Common myeloid progenitor, CD34-positive (primary cell): ENCODE measurements at regions not wholly inside any gene's neighbourhood (a gene's known extent, or its start where the extent isn't known, plus 50 kb on each side); places are given as distances from the start of the nearest gene placed in this dataset.

Experiments used
- CTCF ChIA-PET: fragments of 350-600 bp; sonication (Branson Sonifier 250); formaldehyde crosslinking; loops from one replicate; lab custom pipeline; 2021; ENCODE audit warnings: antibody characterized with exemption; lab: Charles Lee
- POLR2A ChIA-PET: fragments of 350-600 bp; sonication (Branson Sonifier 250); formaldehyde crosslinking; loops from one replicate; lab custom pipeline; 2021; ENCODE audit warnings: antibody characterized with exemption; lab: Charles Lee
- DNase-seq, 3 donors: peaks; one replicate each; pipeline versions ENCODE4 v3.0.0 to v3.0.0-alpha.2; 2013
- H3K27ac ChIP-seq, 2 experiments: 1 replicate in 1 of 2; 2 replicates in 1 of 2; pipeline ENCODE4 v1.7.0; 2013; ENCODE audit warnings: inconsistent platforms in 2 of 2, low read length in 2 of 2, mild to moderate bottlenecking in 2 of 2, low read depth in 1 of 2, moderate library complexity in 1 of 2; ENCODE audit not compliant: severe bottlenecking in 2 of 2, insufficient read depth in 1 of 2, poor library complexity in 1 of 2
- H3K27me3 ChIP-seq, 5 experiments: replicated peaks in 2 of 5; 1 replicate in 3 of 5; 2 replicates in 2 of 5; pipeline versions ENCODE4 v1.6.1 to v1.7.0; 2013; ENCODE audit warnings: low read length in 4 of 5, mild to moderate bottlenecking in 2 of 5, moderate library complexity in 2 of 5, inconsistent platforms in 1 of 5; ENCODE audit not compliant: insufficient read depth in 5 of 5, control insufficient read depth in 4 of 5
- H3K36me3 ChIP-seq, 4 experiments: 1 replicate in 2 of 4; 2 replicates in 2 of 4; pipeline versions ENCODE4 v1.6.1 to v1.7.0; 2013; ENCODE audit warnings: low read length in 3 of 4, control low read depth in 1 of 4, mild to moderate bottlenecking in 1 of 4; ENCODE audit not compliant: control insufficient read depth in 4 of 4, insufficient read depth in 4 of 4
- H3K4me1 ChIP-seq, 4 experiments: 1 replicate in 3 of 4; 2 replicates in 1 of 4; pipeline versions ENCODE4 v1.6.1 to v1.7.1; 2013; ENCODE audit warnings: low read length in 3 of 4, mild to moderate bottlenecking in 3 of 4, control low read depth in 1 of 4, inconsistent platforms in 1 of 4, moderate library complexity in 1 of 4; ENCODE audit not compliant: control insufficient read depth in 4 of 4, insufficient read depth in 4 of 4; ENCODE audit errors: control extremely low read depth in 1 of 4
- H3K4me3 ChIP-seq, 7 experiments: 1 replicate in 4 of 7; 2 replicates in 3 of 7; pipeline versions ENCODE4 v1.5.1 to v1.7.0; 2013; ENCODE audit warnings: mild to moderate bottlenecking in 7 of 7, low read length in 6 of 7, moderate library complexity in 6 of 7, inconsistent platforms in 2 of 7, low read depth in 2 of 7, control low read depth in 1 of 7; ENCODE audit not compliant: insufficient read depth in 4 of 7, control insufficient read depth in 1 of 7; ENCODE audit errors: extremely low read depth in 1 of 7
- H3K9me3 ChIP-seq, 5 experiments: 1 replicate in 4 of 5; 2 replicates in 1 of 5; pipeline versions ENCODE4 v1.6.1 to v1.7.1; 2013; ENCODE audit warnings: low read length in 4 of 5, mild to moderate bottlenecking in 2 of 5, inconsistent platforms in 1 of 5, low read depth in 1 of 5, moderate library complexity in 1 of 5; ENCODE audit not compliant: control insufficient read depth in 4 of 5, insufficient read depth in 2 of 5; ENCODE audit errors: control extremely low read depth in 1 of 5
- WGBS: methylation state at CpG from one replicate; pipeline ENCODE4 v1.1.5; 2013; ENCODE audit not compliant: insufficient coverage; 5-methylcytosine and 5-hydroxymethylcytosine counted together

- no peaks in the 10 kb centered on the region for H3K36me3 ChIP-seq
- WGBS: no CpG with 5 or more reads among the region's 1 CpG
- ChIA-PET CTCF (no interaction called here), POLR2A (no interaction called here)
- no peak for DNase-seq
- H3K4me1 ChIP-seq: no peaks in the 10 kb centered on the region
- no peak overlapping the region for H3K4me3 ChIP-seq
- H3K27me3 ChIP-seq: peaks cover 0 to 3% (median 0%) of the 10 kb centered on the region in 5 experiments
- no peak overlapping the region for H3K27ac ChIP-seq
- H3K9me3 ChIP-seq: peaks cover 0 to 2% (median 0%) of the 10 kb centered on the region in 5 experiments
Measured at GRCh38 chr3:190252080-190252479, 70.2 kb downstream of the CLDN1 start.

GRCh38 chr3:190249414-190249813, 72.8 kb downstream of the CLDN1 start:
- Histone ChIP-seq H3K27ac (no peak overlapping the region), H3K4me3 (no peak overlapping the region), H3K4me1 (no peaks in the 10 kb centered on the region), H3K27me3 (peaks cover 0 to 3% (median 0%) of the 10 kb centered on the region in 5 experiments), H3K36me3 (no peaks in the 10 kb centered on the region), H3K9me3 (peaks cover 0 to 16% (median 6%) of the 10 kb centered on the region in 5 experiments)
- DNase-seq: no peak
- CTCF ChIA-PET: interaction anchor here (1.5 kb wide), 1 partner anchor 11 kb away, joined by 3 read pairs; no protein-coding TSS in a partner anchor
- POLR2A ChIA-PET: no interaction called here
- WGBS: 90% methylated on average over 2 of the region's 2 CpGs

- ChIA-PET POLR2A (no interaction called here), CTCF (no interaction called here)
- WGBS: no CpG with 5 or more reads among the region's 2 CpGs
Measured at GRCh38 chr3:190242147-190242546, 80.1 kb downstream of the CLDN1 start.

GRCh38 chr3:190239325-190239724, 82.9 kb downstream of the CLDN1 start:
- CTCF ChIA-PET: interaction anchor here (1.1 kb wide), 1 partner anchor 15 kb away, joined by 3 read pairs; no protein-coding TSS in a partner anchor
- H3K4me1 ChIP-seq: no peaks in the 10 kb centered on the region
- H3K36me3 ChIP-seq: no peaks in the 10 kb centered on the region
- peaks cover 0 to 13% (median 5%) of the 10 kb centered on the region in 5 experiments for H3K9me3 ChIP-seq
- peaks cover 0 to 3% (median 0%) of the 10 kb centered on the region in 5 experiments for H3K27me3 ChIP-seq
- no peak overlapping the region for H3K4me3 ChIP-seq
- 83% methylated on average over 2 of the region's 2 CpGs for WGBS
- POLR2A ChIA-PET: no interaction called here
- DNase-seq: no peak
- no peak overlapping the region for H3K27ac ChIP-seq

More at GRCh38 chr3:190242147-190242546, 80.1 kb downstream of the CLDN1 start:
- H3K9me3 ChIP-seq: peaks cover 0 to 27% (median 11%) of the 10 kb centered on the region in 5 experiments
- H3K36me3 ChIP-seq: no peaks in the 10 kb centered on the region
- no peaks in the 10 kb centered on the region for H3K4me1 ChIP-seq
- H3K27me3 ChIP-seq: no peaks in the 10 kb centered on the region
- no peak for DNase-seq
- H3K27ac ChIP-seq: no peak overlapping the region
- H3K4me3 ChIP-seq: no peak overlapping the region

GRCh38 chr3:190238871-190239270, 83.4 kb downstream of the CLDN1 start:
- peaks cover 0 to 3% (median 0%) of the 10 kb centered on the region in 5 experiments for H3K27me3 ChIP-seq
- ChIA-PET POLR2A (no interaction called here), CTCF (interaction anchor here (1.1 kb wide), 1 partner anchor 14 kb away, joined by 3 read pairs; no protein-coding TSS in a partner anchor)
- no peak overlapping the region for H3K27ac ChIP-seq
- no peak for DNase-seq
- WGBS: 100% methylated on average over 5 of the region's 5 CpGs
- H3K36me3 ChIP-seq: no peaks in the 10 kb centered on the region
- H3K4me3 ChIP-seq: no peak overlapping the region
- peaks cover 0 to 13% (median 5%) of the 10 kb centered on the region in 5 experiments for H3K9me3 ChIP-seq
- no peaks in the 10 kb centered on the region for H3K4me1 ChIP-seq

- WGBS: 90% methylated on average over 2 of the region's 3 CpGs
- CTCF ChIA-PET: no interaction called here
Measured at GRCh38 chr3:190234621-190235020, 87.6 kb downstream of the CLDN1 start.

GRCh38 chr3:190229632-190230424, 92.4 kb downstream of the CLDN1 start:
- Histone ChIP-seq H3K27ac (no peak overlapping the region), H3K36me3 (no peaks in the 10 kb centered on the region), H3K4me1 (peaks cover 4 to 16% (median 9%) of the 10 kb centered on the region in 4 experiments), H3K27me3 (peaks cover 0 to 5% (median 2%) of the 10 kb centered on the region in 5 experiments), H3K4me3 (no peak overlapping the region), H3K9me3 (no peaks in the 10 kb centered on the region)
- CTCF ChIA-PET: interaction anchor here (0.6 to 1.6 kb wide), 2 partner anchors 28 to 218 kb away, joined by 3 to 5 read pairs; no protein-coding TSS in a partner anchor
- DNase-seq: peak in 1 of 3 donors; percentile 6
- 100% methylated on average over 1 of the region's 4 CpGs for WGBS
- POLR2A ChIA-PET: no interaction called here

More at GRCh38 chr3:190234621-190235020, 87.6 kb downstream of the CLDN1 start:
- no peak overlapping the region for H3K27ac ChIP-seq
- H3K9me3 ChIP-seq: peaks cover 0 to 6% (median 2%) of the 10 kb centered on the region in 5 experiments
- H3K27me3 ChIP-seq: peaks cover 0 to 3% (median 0%) of the 10 kb centered on the region in 5 experiments
- no peak overlapping the region for H3K4me3 ChIP-seq
- peaks cover 4 to 16% (median 9%) of the 10 kb centered on the region in 4 experiments for H3K4me1 ChIP-seq
- no peaks in the 10 kb centered on the region for H3K36me3 ChIP-seq
- POLR2A ChIA-PET: interaction anchor here (0.6 kb wide), 1 partner anchor 255 kb away, joined by 4 read pairs; no protein-coding TSS in a partner anchor
- no peak for DNase-seq
